ENCODE measurements at regions not wholly inside any gene's neighbourhood (a gene's known extent, or its start where the extent isn't known, plus 50 kb on each side); places are given as distances from the start of the nearest gene placed in this dataset.

DNA sequence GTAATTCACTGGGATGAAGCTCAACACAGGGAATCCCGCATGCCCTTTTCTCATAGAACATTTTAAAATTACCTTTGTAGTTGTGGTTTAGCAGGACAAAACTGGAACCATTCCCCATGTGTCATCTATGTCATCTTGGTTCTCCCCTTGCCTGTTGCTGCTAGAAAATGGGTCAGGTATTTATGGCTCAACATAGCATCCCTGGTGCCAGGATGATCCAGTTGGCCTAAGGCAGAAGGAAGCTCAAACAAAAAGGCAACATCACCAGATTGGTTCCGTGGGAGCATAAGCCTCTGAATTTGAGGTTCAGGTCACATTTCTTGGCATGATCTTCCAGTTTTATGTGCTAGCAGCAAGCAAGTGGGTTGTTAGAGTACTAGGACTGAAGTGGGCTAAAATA lies 552.6 kb upstream of the BOD1L1 start:
- TF ChIP-seq, protein P1, sequence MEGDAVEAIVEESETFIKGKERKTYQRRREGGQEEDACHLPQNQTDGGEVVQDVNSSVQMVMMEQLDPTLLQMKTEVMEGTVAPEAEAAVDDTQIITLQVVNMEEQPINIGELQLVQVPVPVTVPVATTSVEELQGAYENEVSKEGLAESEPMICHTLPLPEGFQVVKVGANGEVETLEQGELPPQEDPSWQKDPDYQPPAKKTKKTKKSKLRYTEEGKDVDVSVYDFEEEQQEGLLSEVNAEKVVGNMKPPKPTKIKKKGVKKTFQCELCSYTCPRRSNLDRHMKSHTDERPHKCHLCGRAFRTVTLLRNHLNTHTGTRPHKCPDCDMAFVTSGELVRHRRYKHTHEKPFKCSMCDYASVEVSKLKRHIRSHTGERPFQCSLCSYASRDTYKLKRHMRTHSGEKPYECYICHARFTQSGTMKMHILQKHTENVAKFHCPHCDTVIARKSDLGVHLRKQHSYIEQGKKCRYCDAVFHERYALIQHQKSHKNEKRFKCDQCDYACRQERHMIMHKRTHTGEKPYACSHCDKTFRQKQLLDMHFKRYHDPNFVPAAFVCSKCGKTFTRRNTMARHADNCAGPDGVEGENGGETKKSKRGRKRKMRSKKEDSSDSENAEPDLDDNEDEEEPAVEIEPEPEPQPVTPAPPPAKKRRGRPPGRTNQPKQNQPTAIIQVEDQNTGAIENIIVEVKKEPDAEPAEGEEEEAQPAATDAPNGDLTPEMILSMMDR (IDR thresholded peaks at IDR 0.05), result no peak
- TF ChIP-seq POLR2A (IDR thresholded peaks at IDR 0.05) (no peak), POLR2AphosphoS5 (IDR thresholded peaks at IDR 0.05) (no peak)
